Vagina (tissue), 2 donors: ENCODE measurements at regions not wholly inside any gene's neighbourhood (a gene's known extent, or its start where the extent isn't known, plus 50 kb on each side); places are given as distances from the start of the nearest gene placed in this dataset.
A peak's percentile ranks its signal among the peaks of the same experiment; 100 is the strongest.

Experiments
- DNase-seq, 2 donors: peaks; one replicate each; pipeline ENCODE4 v3.0.0-alpha.2; 2017; ENCODE audit errors: extremely low spot score in 2 of 2
- H3K27ac ChIP-seq: fragments of 200-600 bp; sonication (generic); one replicate; pipeline ENCODE4 v1.5.1; 2019
- H3K27me3 ChIP-seq: fragments of 200-600 bp; sonication (generic); one replicate; pipeline ENCODE4 v1.5.1; 2019
- H3K36me3 ChIP-seq, 2 donors: fragments of 200-600 bp; sonication (generic); one replicate each; pipeline ENCODE4 v1.5.1; 2017 to 2019
- H3K4me1 ChIP-seq: fragments of 200-600 bp; sonication (generic); one replicate; pipeline ENCODE4 v1.5.1; 2019
- H3K4me3 ChIP-seq, 2 donors: fragments of 200-600 bp; sonication (generic); 1 replicate in 1 of 2; 2 replicates in 1 of 2; pipeline ENCODE4 v1.5.1; 2016 to 2019
- H3K9me3 ChIP-seq: fragments of 200-600 bp; sonication (generic); one replicate; pipeline ENCODE4 v1.5.1; 2019
- POLR2A ChIP-seq, 2 donors: fragments of 450-650 bp; IDR thresholded peaks; one replicate each; pipeline ENCODE4 v1.6.1; 2017; ENCODE audit warnings: antibody characterized with exemption in 2 of 2, mild to moderate bottlenecking in 2 of 2, moderate library complexity in 2 of 2
- POLR2AphosphoS5 ChIP-seq, 2 donors: sonication (generic); formaldehyde crosslinking; IDR thresholded peaks; one replicate each; pipeline ENCODE4 v1.9.0; 2017; ENCODE audit warnings: antibody characterized with exemption in 2 of 2, mild to moderate bottlenecking in 2 of 2, low read depth in 1 of 2; ENCODE audit not compliant: insufficient read depth in 1 of 2
- intact Hi-C: fragments of 100-400 bp; cut with DNase I; formaldehyde crosslinking; loops from one replicate; pipeline ENCODE4 v1.15.1; 2023
- TF ChIP-seq, protein P1 (sequence below), 3 experiments: fragments of 450-650 bp in 2 of 3; fragments of 200-600 bp in 1 of 3; sonication (generic) in 1 of 3; IDR thresholded peaks; one replicate each; pipeline ENCODE4 v1.5.1; 2017 to 2019; ENCODE audit warnings: antibody characterized with exemption in 3 of 3, mild to moderate bottlenecking in 2 of 3, moderate library complexity in 2 of 3

DNA sequence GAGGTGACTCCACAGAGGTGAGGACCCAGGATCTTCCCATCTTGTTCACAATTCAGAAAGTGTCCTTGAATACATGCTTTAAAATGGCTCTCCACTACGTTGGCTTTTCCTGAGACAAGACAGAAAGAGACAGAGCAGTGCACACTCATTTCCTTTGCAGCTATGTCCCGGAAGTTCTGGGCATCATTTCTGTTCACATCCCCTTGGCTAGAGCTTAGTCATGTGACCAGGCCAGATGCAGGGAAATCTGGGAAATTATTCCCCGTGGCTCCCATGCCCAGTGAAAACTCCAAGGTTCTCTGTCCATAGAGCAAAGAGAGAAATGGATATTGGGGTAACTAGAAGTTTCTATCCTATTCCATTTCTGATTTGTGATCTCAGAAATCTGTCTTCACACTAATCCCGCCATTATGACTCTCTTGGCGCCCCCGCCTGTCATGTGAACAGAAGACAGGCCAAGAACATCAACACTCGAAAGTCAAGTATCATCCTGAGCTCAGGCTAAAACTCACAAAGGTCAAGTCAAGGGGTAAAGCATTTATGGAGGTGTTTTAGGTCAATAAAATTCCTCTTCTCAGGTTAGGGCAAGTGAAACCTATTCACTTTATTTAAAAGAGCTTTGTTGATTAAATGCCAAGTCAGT lies 251.4 kb upstream of the HABP2 start:
- intact Hi-C loops: no loop called here
- no peaks in the 10 kb centered on the region for H3K4me1 ChIP-seq

DNA sequence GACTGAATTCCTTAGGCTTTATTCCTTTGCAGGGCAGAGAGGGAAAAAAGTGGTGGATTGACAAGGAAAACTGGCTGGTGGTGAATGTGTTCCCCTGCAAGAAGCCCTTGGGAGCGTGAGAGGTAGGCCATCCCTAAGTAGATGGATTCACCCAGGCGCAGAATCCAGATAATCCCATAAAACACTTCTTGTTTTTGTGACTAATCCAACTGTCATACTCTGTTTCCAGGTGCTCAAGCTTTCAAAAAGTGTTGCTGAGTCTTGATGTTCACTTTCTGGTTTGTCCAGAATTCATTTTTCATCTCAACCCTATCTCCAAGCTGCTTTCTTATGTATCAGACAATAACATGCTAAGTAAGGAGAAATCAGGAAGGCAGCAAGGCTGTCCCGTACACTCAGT lies 250.8 kb upstream of the HABP2 start:
- Histone ChIP-seq H3K36me3 (no peaks in the 10 kb centered on the region), H3K27me3 (no peaks in the 10 kb centered on the region), H3K4me3 (no peak overlapping the region), H3K4me1 (no peaks in the 10 kb centered on the region), H3K9me3 (no peaks in the 10 kb centered on the region), H3K27ac (no peak overlapping the region)
- TF ChIP-seq, protein P1, sequence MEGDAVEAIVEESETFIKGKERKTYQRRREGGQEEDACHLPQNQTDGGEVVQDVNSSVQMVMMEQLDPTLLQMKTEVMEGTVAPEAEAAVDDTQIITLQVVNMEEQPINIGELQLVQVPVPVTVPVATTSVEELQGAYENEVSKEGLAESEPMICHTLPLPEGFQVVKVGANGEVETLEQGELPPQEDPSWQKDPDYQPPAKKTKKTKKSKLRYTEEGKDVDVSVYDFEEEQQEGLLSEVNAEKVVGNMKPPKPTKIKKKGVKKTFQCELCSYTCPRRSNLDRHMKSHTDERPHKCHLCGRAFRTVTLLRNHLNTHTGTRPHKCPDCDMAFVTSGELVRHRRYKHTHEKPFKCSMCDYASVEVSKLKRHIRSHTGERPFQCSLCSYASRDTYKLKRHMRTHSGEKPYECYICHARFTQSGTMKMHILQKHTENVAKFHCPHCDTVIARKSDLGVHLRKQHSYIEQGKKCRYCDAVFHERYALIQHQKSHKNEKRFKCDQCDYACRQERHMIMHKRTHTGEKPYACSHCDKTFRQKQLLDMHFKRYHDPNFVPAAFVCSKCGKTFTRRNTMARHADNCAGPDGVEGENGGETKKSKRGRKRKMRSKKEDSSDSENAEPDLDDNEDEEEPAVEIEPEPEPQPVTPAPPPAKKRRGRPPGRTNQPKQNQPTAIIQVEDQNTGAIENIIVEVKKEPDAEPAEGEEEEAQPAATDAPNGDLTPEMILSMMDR (IDR thresholded peaks at IDR 0.05): no peak
- TF ChIP-seq POLR2AphosphoS5 (IDR thresholded peaks at IDR 0.05; ENCODE audit: insufficient read depth in 1 of 2, low read depth in 1 of 2) (peak in 1 of 2 donors; percentile 28), POLR2A (IDR thresholded peaks at IDR 0.05) (no peak)
- no peak for DNase-seq
- intact Hi-C loops: no loop called here

More for the DNA sequence above, 251.4 kb upstream of the HABP2 start:
- no peaks in the 10 kb centered on the region for H3K9me3 ChIP-seq
- no peak overlapping the region for H3K4me3 ChIP-seq
- DNase-seq: no peak
- no peaks in the 10 kb centered on the region for H3K36me3 ChIP-seq
- H3K27ac ChIP-seq: no peak overlapping the region
- TF ChIP-seq, protein P1 (IDR thresholded peaks at IDR 0.05): no peak
- H3K27me3 ChIP-seq: no peaks in the 10 kb centered on the region

DNA sequence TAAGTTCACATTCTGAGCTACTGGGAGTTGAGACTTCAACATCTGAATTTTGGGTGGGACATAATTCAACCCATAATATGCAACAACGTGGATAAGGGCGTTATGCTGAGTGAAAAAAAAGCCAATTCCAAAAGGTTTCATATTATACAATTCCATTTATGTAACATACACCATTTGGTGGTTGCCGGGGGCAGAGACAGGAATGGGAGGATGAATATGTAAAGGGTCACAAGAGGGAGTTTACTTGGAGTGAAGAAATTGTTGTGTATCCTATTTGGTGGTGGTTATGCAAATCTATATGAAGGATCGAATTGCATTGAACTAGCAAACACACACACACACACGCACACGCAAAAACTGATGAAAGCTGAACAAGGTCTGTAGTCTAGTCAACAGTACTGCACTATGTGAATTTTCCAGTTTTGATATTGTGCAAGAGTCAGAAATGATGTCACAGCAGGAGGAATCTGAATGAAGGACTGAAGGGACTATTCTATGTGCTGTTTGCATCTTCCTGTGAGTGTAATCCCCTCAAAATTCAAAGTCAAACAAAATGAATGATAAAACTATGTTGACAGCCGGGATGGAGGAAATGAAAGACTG lies 249.2 kb upstream of the HABP2 start:
- Histone ChIP-seq H3K4me3 (no peak overlapping the region), H3K27ac (no peak overlapping the region), H3K27me3 (no peaks in the 10 kb centered on the region), H3K9me3 (no peaks in the 10 kb centered on the region), H3K36me3 (no peaks in the 10 kb centered on the region), H3K4me1 (no peaks in the 10 kb centered on the region)
- TF ChIP-seq, protein P1 (IDR thresholded peaks at IDR 0.05): no peak
- TF ChIP-seq POLR2A (IDR thresholded peaks at IDR 0.05) (no peak), POLR2AphosphoS5 (IDR thresholded peaks at IDR 0.05; ENCODE audit: insufficient read depth in 1 of 2, low read depth in 1 of 2) (no peak)
- intact Hi-C loops: no loop called here
- no peak for DNase-seq

DNA sequence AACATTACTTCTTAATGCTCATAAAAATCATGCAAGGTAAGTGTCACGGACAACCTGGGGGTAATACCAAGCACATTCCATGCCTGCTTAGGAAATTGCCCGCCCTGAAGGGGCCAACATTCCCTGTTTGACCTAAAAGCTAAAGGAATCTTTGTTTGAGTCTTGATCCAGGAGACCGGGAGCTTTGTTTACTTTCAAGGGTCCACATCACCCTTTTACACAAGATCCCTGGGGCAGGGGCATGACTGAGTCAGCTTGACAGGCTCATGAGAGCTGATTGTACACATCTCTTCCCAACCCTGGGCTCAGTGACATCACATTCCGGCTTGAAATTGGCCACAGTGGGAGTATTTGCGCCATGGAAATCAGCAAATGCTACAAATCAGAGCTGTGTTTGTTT lies 248.1 kb upstream of the HABP2 start:
- intact Hi-C loops: no loop called here
- no peaks in the 10 kb centered on the region for H3K27me3 ChIP-seq

DNA sequence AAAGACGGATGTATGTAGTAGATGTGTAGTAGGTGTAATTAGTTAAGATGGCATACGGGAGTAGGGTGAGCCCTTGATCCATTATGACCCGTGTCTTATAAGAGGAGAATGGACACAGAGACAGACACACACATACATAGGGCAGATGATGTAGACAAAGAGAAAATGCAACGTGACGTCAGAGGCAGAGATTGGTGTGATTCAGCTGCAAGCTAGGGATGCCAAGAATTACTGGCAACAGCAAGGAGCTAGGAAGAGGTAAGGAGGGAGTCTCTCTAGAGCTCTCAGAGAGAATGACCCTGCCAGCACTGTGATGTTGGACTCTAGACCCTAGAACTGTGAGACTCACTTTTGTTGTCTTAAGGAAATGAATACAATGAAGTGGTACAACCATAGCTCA lies 247.0 kb upstream of the HABP2 start:
- H3K9me3 ChIP-seq: no peaks in the 10 kb centered on the region
- TF ChIP-seq, protein P1 (IDR thresholded peaks at IDR 0.05): no peak
- TF ChIP-seq POLR2AphosphoS5 (IDR thresholded peaks at IDR 0.05; ENCODE audit: insufficient read depth in 1 of 2, low read depth in 1 of 2) (no peak), POLR2A (IDR thresholded peaks at IDR 0.05) (no peak)
- H3K4me3 ChIP-seq: no peak overlapping the region
- H3K4me1 ChIP-seq: no peaks in the 10 kb centered on the region
- H3K36me3 ChIP-seq: no peaks in the 10 kb centered on the region
- DNase-seq: no peak
- intact Hi-C loops: no loop called here
- no peaks in the 10 kb centered on the region for H3K27me3 ChIP-seq
- no peak overlapping the region for H3K27ac ChIP-seq

More for the DNA sequence above, 248.1 kb upstream of the HABP2 start:
- DNase-seq: no peak
- no peak overlapping the region for H3K27ac ChIP-seq
- H3K4me1 ChIP-seq: no peaks in the 10 kb centered on the region
- no peaks in the 10 kb centered on the region for H3K36me3 ChIP-seq
- no peaks in the 10 kb centered on the region for H3K9me3 ChIP-seq
- no peak for TF ChIP-seq POLR2AphosphoS5 (IDR thresholded peaks at IDR 0.05; ENCODE audit: insufficient read depth in 1 of 2, low read depth in 1 of 2)
- no peak overlapping the region for H3K4me3 ChIP-seq
